ENCODE measurements at regions not wholly inside any gene's neighbourhood (a gene's known extent, or its start where the extent isn't known, plus 50 kb on each side); places are given as distances from the start of the nearest gene placed in this dataset.

- TF ChIP-seq CTCF (IDR thresholded peaks at IDR 0.05; ENCODE audit: poor library complexity) (no peak), EZH2 (IDR thresholded peaks at IDR 0.05; ENCODE audit: borderline replicate concordance) (no peak)
Observed at GRCh38 chr20:12111431-12112088, 193.9 kb downstream of the BTBD3 start.

Measured in hepatocyte (in vitro differentiated cells).